ENCODE measurements at regions not wholly inside any gene's neighbourhood (a gene's known extent, or its start where the extent isn't known, plus 50 kb on each side); places are given as distances from the start of the nearest gene placed in this dataset.

GRCh38 chr3:177772908-177773557 lies 575.8 kb upstream of the TBL1XR1 start:
- ChIA-PET CTCF (ENCODE audit: low intra/inter-chr PET ratio, low total read pairs) (no interaction called here), POLR2A (no interaction called here)
- no peak for FAIRE-seq
- Histone ChIP-seq H3K27ac (ENCODE audit: extremely low read length, insufficient read depth, low read length) (no peak overlapping the region), H4K20me1 (ENCODE audit: insufficient read depth, low read length) (no peaks in the 10 kb centered on the region), H3K4me2 (ENCODE audit: low read depth, low read length) (no peak overlapping the region), H3K4me3 (replicated peaks in 1 of 3; ENCODE audit: insufficient read depth in 1 of 3, low read depth in 2 of 3, low read length in 3 of 3) (no peak overlapping the region), H3K36me3 (replicated peaks in 1 of 2; ENCODE audit: control insufficient read depth in 1 of 2, insufficient read depth in 2 of 2, low read length in 2 of 2) (no peaks in the 10 kb centered on the region), H3K4me1 (ENCODE audit: insufficient read depth, low read length) (no peaks in the 10 kb centered on the region), H2AFZ (ENCODE audit: low read length) (no peak overlapping the region), H3K27me3 (ENCODE audit: control insufficient read depth in 1 of 2, insufficient read depth in 2 of 2, low read length in 2 of 2) (0 out of 5 replicates have a peak, but pooled peaks cover 0 to 2% of the 10 kb centered on the region in 2 experiments), H3K9me3 (ENCODE audit: low read length) (no peaks in the 10 kb centered on the region), H3K9ac (ENCODE audit: insufficient read depth, low read depth, low read length) (no peak overlapping the region), H3K79me2 (ENCODE audit: insufficient read depth, low read length) (no peaks in the 10 kb centered on the region)
- intact Hi-C loops (cut with micrococcal nuclease; ENCODE audit: unreplicated experiment): no loop called here
- DNase-seq (ENCODE audit: low spot score): no peak
- 46% methylated on average over 3 of the region's 3 CpGs for WGBS (ENCODE audit: low lambda C conversion rate)
- TF ChIP-seq ETV6 (CRISPR knock-in tag; conservative IDR thresholded peaks at IDR 0.05) (no peak), ZNF335 (CRISPR knock-in tag; IDR thresholded peaks at IDR 0.05) (no peak), ZNF251 (CRISPR knock-in tag; IDR thresholded peaks at IDR 0.05) (no peak)
- BruUV-seq (replicated peaks): no TSS peak
- in situ Hi-C loops (cut with HindIII; ENCODE audit: extremely low pct_ligation_motif_present, low pct_unique_long_range_greater_than_20kb): loop anchor here (10.0 kb wide), 1 partner anchor 408 kb away; no protein-coding TSS in a partner anchor
- no peak for ATAC-seq

- TF ChIP-seq ZNF781 (CRISPR knock-in tag; IDR thresholded peaks at IDR 0.05; ENCODE audit: borderline replicate concordance, not compliant biosample characterization) (no peak), FOXO4 (CRISPR knock-in tag; conservative IDR thresholded peaks at IDR 0.05) (no peak), ZNF33A (CRISPR knock-in tag; IDR thresholded peaks at IDR 0.05; ENCODE audit: borderline replicate concordance) (no peak)
- Histone ChIP-seq H3K9ac (ENCODE audit: insufficient read depth, low read depth, low read length) (no peak overlapping the region), H4K20me1 (ENCODE audit: insufficient read depth, low read length) (no peaks in the 10 kb centered on the region), H3K27ac (ENCODE audit: extremely low read length, insufficient read depth, low read length) (no peak overlapping the region), H3K27me3 (ENCODE audit: control insufficient read depth in 1 of 2, insufficient read depth in 2 of 2, low read length in 2 of 2) (0 out of 5 replicates have a peak, but pooled peaks cover 0 to 2% of the 10 kb centered on the region in 2 experiments), H3K79me2 (ENCODE audit: insufficient read depth, low read length) (no peaks in the 10 kb centered on the region), H3K4me1 (ENCODE audit: insufficient read depth, low read length) (no peaks in the 10 kb centered on the region), H2AFZ (ENCODE audit: low read length) (no peak overlapping the region), H3K4me2 (ENCODE audit: low read depth, low read length) (no peak overlapping the region), H3K9me3 (ENCODE audit: low read length) (no peaks in the 10 kb centered on the region), H3K36me3 (replicated peaks in 1 of 2; ENCODE audit: control insufficient read depth in 1 of 2, insufficient read depth in 2 of 2, low read length in 2 of 2) (no peaks in the 10 kb centered on the region), H3K4me3 (replicated peaks in 1 of 3; ENCODE audit: insufficient read depth in 1 of 3, low read depth in 2 of 3, low read length in 3 of 3) (no peak overlapping the region)
- 26% methylated on average over 1 of the region's 1 CpG for WGBS (ENCODE audit: low lambda C conversion rate)
- ChIA-PET POLR2A (no interaction called here), CTCF (ENCODE audit: low intra/inter-chr PET ratio, low total read pairs) (no interaction called here)
- no peak for ATAC-seq
- FAIRE-seq: no peak
- DNase-seq (ENCODE audit: low spot score): no peak
- intact Hi-C loops (cut with micrococcal nuclease; ENCODE audit: unreplicated experiment) (no loop called here), in situ Hi-C loops (cut with HindIII; ENCODE audit: extremely low pct_ligation_motif_present, low pct_unique_long_range_greater_than_20kb) (loop anchor here (10.0 kb wide), 1 partner anchor 409 kb away; no protein-coding TSS in a partner anchor)
- no TSS peak for BruUV-seq (replicated peaks)
These were observed 576.4 kb upstream of the TBL1XR1 start for GRCh38 chr3:177773717-177774116.
